ENCODE measurements at regions not wholly inside any gene's neighbourhood (a gene's known extent, or its start where the extent isn't known, plus 50 kb on each side); places are given as distances from the start of the nearest gene placed in this dataset.

- TF ChIP-seq CTCF (IDR thresholded peaks at IDR 0.05; ENCODE audit: poor library complexity) (no peak), EZH2 (IDR thresholded peaks at IDR 0.05; ENCODE audit: borderline replicate concordance) (no peak)
Measured at GRCh38 chr12:131603939-131604795, 106.7 kb upstream of the SFSWAP start.
